ENCODE measurements at regions not wholly inside any gene's neighbourhood (a gene's known extent, or its start where the extent isn't known, plus 50 kb on each side); places are given as distances from the start of the nearest gene placed in this dataset.

DNA sequence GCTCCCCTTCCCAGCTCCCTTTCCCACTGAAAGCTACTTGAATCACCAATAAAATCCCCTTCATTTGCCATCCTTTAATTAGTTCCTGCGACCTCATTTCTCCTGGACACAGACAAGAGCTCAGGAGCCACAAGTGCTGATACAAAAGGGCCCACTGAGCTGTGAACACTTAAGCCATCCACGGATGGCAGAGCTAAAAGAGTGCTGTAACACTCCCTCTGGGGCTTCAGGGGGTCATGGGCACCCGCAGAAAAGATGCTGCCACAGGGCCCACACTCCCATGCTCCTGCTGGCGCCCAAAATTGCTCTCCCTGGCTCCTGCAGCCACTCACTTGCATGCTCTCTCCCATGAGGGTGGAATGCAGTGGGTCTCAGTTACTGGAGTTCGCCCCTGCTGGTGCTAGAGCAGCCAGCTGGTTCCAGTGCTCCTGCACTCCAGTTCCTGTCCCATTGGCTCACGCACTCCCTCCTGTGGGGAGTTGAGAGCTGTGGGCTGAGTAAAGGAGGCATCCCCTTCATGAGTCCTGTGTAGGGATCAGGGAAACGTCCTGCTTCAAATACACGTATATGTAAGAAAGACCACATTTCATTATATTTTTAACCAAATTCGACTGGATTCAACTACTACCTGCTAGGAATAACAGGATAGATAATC is 1291.0 kb downstream of the ARAP2 start:
- no peak for TF ChIP-seq ARNTL (CRISPR knock-in tag; IDR thresholded peaks at IDR 0.05; ENCODE audit: borderline replicate concordance, low read depth)
- TF ChIP-seq, protein P1, sequence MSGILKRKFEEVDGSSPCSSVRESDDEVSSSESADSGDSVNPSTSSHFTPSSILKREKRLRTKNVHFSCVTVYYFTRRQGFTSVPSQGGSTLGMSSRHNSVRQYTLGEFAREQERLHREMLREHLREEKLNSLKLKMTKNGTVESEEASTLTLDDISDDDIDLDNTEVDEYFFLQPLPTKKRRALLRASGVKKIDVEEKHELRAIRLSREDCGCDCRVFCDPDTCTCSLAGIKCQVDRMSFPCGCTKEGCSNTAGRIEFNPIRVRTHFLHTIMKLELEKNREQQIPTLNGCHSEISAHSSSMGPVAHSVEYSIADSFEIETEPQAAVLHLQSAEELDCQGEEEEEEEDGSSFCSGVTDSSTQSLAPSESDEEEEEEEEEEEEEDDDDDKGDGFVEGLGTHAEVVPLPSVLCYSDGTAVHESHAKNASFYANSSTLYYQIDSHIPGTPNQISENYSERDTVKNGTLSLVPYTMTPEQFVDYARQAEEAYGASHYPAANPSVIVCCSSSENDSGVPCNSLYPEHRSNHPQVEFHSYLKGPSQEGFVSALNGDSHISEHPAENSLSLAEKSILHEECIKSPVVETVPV (CRISPR knock-in tag; IDR thresholded peaks at IDR 0.05) = no peak
- no peak for TF ChIP-seq BACH2 (CRISPR knock-in tag; IDR thresholded peaks at IDR 0.05; ENCODE audit: borderline replicate concordance)
- no peak for TF ChIP-seq GLIS3 (CRISPR knock-in tag; IDR thresholded peaks at IDR 0.05)
- TF ChIP-seq RARB (CRISPR knock-in tag; IDR thresholded peaks at IDR 0.05) = no peak
- no peak for TF ChIP-seq TCF4 (CRISPR knock-in tag; IDR thresholded peaks at IDR 0.05; ENCODE audit: borderline replicate concordance)
- TF ChIP-seq CSDC2 (CRISPR knock-in tag; IDR thresholded peaks at IDR 0.05) = no peak
- no peak for TF ChIP-seq TOX (CRISPR knock-in tag; IDR thresholded peaks at IDR 0.05; ENCODE audit: borderline replicate concordance)
- no peak for TF ChIP-seq ISL1 (CRISPR knock-in tag; IDR thresholded peaks at IDR 0.05)
- TF ChIP-seq, protein P2, sequence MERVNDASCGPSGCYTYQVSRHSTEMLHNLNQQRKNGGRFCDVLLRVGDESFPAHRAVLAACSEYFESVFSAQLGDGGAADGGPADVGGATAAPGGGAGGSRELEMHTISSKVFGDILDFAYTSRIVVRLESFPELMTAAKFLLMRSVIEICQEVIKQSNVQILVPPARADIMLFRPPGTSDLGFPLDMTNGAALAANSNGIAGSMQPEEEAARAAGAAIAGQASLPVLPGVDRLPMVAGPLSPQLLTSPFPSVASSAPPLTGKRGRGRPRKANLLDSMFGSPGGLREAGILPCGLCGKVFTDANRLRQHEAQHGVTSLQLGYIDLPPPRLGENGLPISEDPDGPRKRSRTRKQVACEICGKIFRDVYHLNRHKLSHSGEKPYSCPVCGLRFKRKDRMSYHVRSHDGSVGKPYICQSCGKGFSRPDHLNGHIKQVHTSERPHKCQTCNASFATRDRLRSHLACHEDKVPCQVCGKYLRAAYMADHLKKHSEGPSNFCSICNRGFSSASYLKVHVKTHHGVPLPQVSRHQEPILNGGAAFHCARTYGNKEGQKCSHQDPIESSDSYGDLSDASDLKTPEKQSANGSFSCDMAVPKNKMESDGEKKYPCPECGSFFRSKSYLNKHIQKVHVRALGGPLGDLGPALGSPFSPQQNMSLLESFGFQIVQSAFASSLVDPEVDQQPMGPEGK (CRISPR knock-in tag; IDR thresholded peaks at IDR 0.05; ENCODE audit: borderline replicate concordance) = no peak
- TF ChIP-seq ZNF8 (CRISPR knock-in tag; IDR thresholded peaks at IDR 0.05) = no peak
- no peak; the same call in 2 of the 3 replicates for ATAC-seq

DNA sequence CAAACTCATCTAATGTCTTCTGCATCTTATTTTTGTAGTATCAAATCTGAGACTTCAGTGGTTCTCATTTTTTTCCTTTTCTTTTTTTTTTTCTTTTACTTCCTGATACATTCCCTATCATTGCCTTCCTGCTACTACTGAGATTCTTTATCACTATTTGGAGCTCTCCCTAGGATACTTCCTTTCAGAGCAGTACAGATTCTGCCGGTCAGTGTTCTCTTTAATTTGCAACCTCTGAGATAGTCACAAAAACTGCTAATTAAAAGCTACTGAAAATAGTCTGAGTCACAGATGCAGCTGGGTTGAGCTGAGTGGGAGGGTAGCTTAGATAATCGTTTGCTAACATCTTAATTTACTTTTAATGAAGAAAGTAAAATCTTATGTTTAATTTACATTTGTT is 1279.7 kb downstream of the ARAP2 start:
- TF ChIP-seq ISL1 (CRISPR knock-in tag; IDR thresholded peaks at IDR 0.05) (no peak), ZC3H10 (CRISPR knock-in tag; IDR thresholded peaks at IDR 0.05) (no peak), ZNF70 (CRISPR knock-in tag; IDR thresholded peaks at IDR 0.05) (no peak)
- TF ChIP-seq, protein P3, sequence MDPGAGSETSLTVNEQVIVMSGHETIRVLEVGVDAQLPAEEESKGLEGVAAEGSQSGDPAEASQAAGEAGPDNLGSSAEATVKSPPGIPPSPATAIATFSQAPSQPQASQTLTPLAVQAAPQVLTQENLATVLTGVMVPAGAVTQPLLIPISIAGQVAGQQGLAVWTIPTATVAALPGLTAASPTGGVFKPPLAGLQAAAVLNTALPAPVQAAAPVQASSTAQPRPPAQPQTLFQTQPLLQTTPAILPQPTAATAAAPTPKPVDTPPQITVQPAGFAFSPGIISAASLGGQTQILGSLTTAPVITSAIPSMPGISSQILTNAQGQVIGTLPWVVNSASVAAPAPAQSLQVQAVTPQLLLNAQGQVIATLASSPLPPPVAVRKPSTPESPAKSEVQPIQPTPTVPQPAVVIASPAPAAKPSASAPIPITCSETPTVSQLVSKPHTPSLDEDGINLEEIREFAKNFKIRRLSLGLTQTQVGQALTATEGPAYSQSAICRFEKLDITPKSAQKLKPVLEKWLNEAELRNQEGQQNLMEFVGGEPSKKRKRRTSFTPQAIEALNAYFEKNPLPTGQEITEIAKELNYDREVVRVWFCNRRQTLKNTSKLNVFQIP (CRISPR knock-in tag; IDR thresholded peaks at IDR 0.05; ENCODE audit: borderline replicate concordance, low read depth) = no peak
- TF ChIP-seq, protein P1 (CRISPR knock-in tag; IDR thresholded peaks at IDR 0.05) = no peak
- ATAC-seq = no peak

DNA sequence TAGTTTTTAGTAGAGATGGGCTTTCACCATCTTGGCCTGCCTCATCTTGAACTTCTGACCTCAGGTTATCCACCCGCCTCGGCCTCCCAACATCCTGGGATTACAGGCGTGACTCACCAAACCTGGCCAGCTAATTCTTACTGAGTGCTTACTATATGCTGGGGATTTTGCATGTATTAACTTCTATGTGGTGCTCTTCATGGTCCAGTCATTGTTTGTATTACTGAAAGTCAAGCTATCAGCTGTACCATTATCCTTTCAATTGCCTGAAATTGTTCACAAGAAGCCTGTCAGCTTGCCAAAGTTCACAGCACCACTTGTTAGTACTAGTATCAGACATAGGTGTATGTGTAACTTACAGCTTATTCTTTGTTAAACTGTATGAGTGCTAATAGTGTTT is 1272.1 kb downstream of the ARAP2 start:
- no peak for ATAC-seq

DNA sequence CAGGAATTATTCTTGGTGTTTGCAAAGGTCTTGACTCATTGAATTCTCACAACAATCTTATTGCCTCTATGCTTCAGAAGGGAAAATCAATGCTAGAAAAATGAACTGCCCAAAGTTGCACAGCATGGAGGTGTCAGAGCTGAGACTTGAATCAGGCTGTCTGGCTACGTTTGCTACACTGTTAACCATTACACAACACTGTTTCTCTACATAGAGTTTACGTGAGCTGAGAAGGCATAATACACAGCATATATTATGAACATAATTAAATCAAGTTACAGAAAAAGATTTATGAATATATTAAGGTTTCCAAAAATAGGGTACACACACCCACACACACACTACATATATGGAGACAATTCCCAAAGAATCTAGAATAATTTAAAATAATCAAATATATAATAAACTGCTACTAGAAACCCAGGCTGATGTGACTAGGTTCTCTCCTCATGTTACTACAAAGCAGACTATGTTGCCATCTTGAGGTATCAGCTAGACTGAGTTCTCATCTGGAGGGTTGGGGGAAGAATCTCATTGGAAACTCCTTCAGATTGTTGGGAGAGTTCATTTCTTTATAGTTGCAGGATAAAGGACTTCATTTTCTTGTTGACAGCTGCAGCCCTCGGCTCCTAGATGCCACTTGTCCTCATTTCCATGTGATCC is 1270.5 kb downstream of the ARAP2 start:
- no peak for TF ChIP-seq RARB (CRISPR knock-in tag; IDR thresholded peaks at IDR 0.05)
- ATAC-seq = no peak

More for the DNA sequence above, 1272.1 kb downstream of the ARAP2 start:
- TF ChIP-seq ZC3H10 (CRISPR knock-in tag; IDR thresholded peaks at IDR 0.05) = no peak
- TF ChIP-seq TCF4 (CRISPR knock-in tag; IDR thresholded peaks at IDR 0.05; ENCODE audit: borderline replicate concordance) = no peak
- TF ChIP-seq, protein P1 (CRISPR knock-in tag; IDR thresholded peaks at IDR 0.05) = no peak
- no peak for TF ChIP-seq RARB (CRISPR knock-in tag; IDR thresholded peaks at IDR 0.05)

DNA sequence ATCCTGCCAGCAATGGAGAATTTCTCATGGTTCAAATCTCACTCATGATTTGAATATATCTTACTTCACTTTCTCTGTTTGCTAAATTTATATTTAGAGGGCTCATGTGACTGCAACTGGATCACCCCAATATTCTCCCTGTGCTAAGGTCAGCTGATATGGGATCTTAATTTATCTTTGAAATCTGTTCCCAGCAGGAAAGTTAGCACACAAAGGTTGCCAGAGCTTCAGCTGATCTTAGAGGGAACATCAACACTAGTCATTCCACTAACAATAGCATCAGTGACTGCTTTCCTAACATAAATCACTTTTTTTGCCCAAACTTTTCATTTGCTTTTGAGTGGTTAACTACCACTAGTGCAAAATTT is 1270.0 kb downstream of the ARAP2 start:
- ATAC-seq = no peak
- TF ChIP-seq ZNF565 (CRISPR knock-in tag; conservative IDR thresholded peaks at IDR 0.05; ENCODE audit: low read depth) = no peak
- TF ChIP-seq TCF4 (CRISPR knock-in tag; IDR thresholded peaks at IDR 0.05; ENCODE audit: borderline replicate concordance) = no peak
- TF ChIP-seq BACH2 (CRISPR knock-in tag; IDR thresholded peaks at IDR 0.05; ENCODE audit: borderline replicate concordance) = no peak
- TF ChIP-seq, protein P4, sequence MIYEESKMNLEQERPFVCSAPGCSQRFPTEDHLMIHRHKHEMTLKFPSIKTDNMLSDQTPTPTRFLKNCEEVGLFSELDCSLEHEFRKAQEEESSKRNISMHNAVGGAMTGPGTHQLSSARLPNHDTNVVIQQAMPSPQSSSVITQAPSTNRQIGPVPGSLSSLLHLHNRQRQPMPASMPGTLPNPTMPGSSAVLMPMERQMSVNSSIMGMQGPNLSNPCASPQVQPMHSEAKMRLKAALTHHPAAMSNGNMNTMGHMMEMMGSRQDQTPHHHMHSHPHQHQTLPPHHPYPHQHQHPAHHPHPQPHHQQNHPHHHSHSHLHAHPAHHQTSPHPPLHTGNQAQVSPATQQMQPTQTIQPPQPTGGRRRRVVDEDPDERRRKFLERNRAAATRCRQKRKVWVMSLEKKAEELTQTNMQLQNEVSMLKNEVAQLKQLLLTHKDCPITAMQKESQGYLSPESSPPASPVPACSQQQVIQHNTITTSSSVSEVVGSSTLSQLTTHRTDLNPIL (CRISPR knock-in tag; IDR thresholded peaks at IDR 0.05; ENCODE audit: low read depth) = no peak
- TF ChIP-seq, protein P3 (CRISPR knock-in tag; IDR thresholded peaks at IDR 0.05; ENCODE audit: borderline replicate concordance, low read depth) = no peak
- TF ChIP-seq SNAI2 (CRISPR knock-in tag; IDR thresholded peaks at IDR 0.05) = no peak
- TF ChIP-seq TOX (CRISPR knock-in tag; IDR thresholded peaks at IDR 0.05; ENCODE audit: borderline replicate concordance) = no peak
- no peak for TF ChIP-seq ZC3H10 (CRISPR knock-in tag; IDR thresholded peaks at IDR 0.05)
- TF ChIP-seq ZFP30 (CRISPR knock-in tag; IDR thresholded peaks at IDR 0.05) = no peak
- no peak for TF ChIP-seq ZFP3 (CRISPR knock-in tag; IDR thresholded peaks at IDR 0.05)
- TF ChIP-seq RARB (CRISPR knock-in tag; IDR thresholded peaks at IDR 0.05) = no peak
- TF ChIP-seq, protein P1 (CRISPR knock-in tag; IDR thresholded peaks at IDR 0.05) = no peak

Measured in SK-N-SH treated with all-trans-retinoic acid at 6 μM for 48 hours (cell line).